HUES6 (cell line): ENCODE measurements at regions not wholly inside any gene's neighbourhood (a gene's known extent, or its start where the extent isn't known, plus 50 kb on each side); places are given as distances from the start of the nearest gene placed in this dataset.

ENCODE experiments used
- H3K27ac ChIP-seq: 2 replicates; pipeline ENCODE4 v1.7.0; 2013; ENCODE audit warnings: low read depth, mild to moderate bottlenecking, low read length, inconsistent platforms
- H3K27me3 ChIP-seq: 2 replicates; pipeline ENCODE4 v1.6.1; 2013; ENCODE audit warnings: low read length; ENCODE audit not compliant: control insufficient read depth, insufficient read depth
- H3K36me3 ChIP-seq: 2 replicates; pipeline ENCODE4 v1.6.1; 2013; ENCODE audit warnings: low read length; ENCODE audit not compliant: control insufficient read depth, insufficient read depth
- H3K4me1 ChIP-seq: 2 replicates; pipeline ENCODE4 v1.6.1; 2013; ENCODE audit warnings: low read length; ENCODE audit not compliant: control insufficient read depth, insufficient read depth
- H3K4me3 ChIP-seq: 2 replicates; pipeline ENCODE4 v1.5.1; 2013; ENCODE audit warnings: low read depth, low read length
- H3K9ac ChIP-seq: one replicate; pipeline ENCODE4 v1.6.1; 2013; ENCODE audit warnings: mild to moderate bottlenecking, low read length
- H3K9me3 ChIP-seq: 2 replicates; pipeline ENCODE4 v1.6.1; 2013; ENCODE audit warnings: low read depth, low read length; ENCODE audit not compliant: control insufficient read depth, insufficient read depth

DNA sequence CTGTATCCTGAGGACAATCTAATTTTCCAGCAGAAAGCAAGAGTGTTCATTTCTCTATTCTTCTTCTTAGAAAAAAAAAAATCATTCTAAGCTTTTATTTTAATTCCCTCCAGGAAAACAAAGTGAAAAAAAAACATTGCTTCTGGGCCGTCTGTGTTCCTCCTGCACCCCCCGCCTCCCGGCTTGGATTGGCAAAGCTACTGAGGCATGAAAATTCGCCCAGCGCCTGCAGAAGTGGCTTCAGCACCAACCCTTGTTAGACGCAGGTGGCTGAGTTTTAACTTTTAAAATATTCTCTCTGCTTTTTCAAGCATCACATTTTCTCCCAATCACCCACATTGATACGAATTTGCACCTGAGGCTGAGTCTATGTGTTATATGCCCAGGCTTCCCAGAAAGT is 401.6 kb downstream of the BRD1 start:
- Histone ChIP-seq H3K27ac (no peak overlapping the region), H3K4me3 (no peak overlapping the region), H3K4me1 (no peaks in the 10 kb centered on the region; the same call in 1 of the 2 replicates), H3K27me3 (no peaks in the 10 kb centered on the region), H3K9ac (no peak overlapping the region), H3K9me3 (no peaks in the 10 kb centered on the region), H3K36me3 (no peaks in the 10 kb centered on the region)

DNA sequence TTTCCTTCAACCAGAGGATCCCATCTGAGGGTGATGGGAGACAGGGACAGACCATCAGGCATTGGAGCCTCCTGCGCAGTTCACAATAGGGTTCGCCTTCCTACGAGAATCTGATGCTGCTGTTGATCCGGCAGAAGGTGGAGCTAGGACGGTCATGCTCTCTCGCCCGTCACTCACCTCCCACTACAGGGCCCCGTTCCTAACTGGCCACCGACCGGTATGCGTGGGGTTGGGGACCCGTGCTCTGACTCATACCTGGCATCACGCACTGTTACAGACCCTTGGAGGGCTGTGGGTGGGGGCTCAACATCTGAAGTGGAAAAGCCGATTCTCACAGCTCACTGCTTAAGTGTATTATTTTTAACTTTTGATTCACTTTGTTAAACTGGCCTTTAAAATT is 402.3 kb downstream of the BRD1 start:
- Histone ChIP-seq H3K9me3 (no peaks in the 10 kb centered on the region), H3K27ac (no peak overlapping the region), H3K4me3 (no peak overlapping the region), H3K27me3 (no peaks in the 10 kb centered on the region), H3K36me3 (no peaks in the 10 kb centered on the region), H3K4me1 (no peaks in the 10 kb centered on the region; the same call in 1 of the 2 replicates), H3K9ac (no peak overlapping the region)

DNA sequence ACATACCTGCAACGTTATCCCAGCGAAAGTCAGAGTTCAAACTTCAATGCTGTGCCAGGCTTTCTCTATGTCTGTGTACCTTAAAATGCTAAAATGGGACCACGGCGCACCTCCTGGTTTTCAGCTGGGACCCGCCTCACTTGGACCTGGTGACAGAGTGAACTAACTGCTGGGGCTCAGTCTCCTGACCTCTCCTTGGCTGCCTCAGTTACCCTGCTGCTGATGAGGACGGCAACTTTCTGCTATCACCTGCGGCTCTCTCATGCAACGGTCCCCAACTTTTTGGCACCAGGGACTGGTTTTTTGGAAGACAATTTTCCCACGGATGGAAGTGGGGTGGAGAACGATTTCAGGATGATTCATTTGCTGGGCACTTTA is 402.8 kb downstream of the BRD1 start:
- H3K4me1 ChIP-seq = no peaks in the 10 kb centered on the region; the same call in 1 of the 2 replicates
- H3K9ac ChIP-seq = no peak overlapping the region
- H3K27ac ChIP-seq = no peak overlapping the region
- H3K27me3 ChIP-seq = no peaks in the 10 kb centered on the region
- no peaks in the 10 kb centered on the region for H3K36me3 ChIP-seq
- H3K4me3 ChIP-seq = no peak overlapping the region
- no peaks in the 10 kb centered on the region for H3K9me3 ChIP-seq

DNA sequence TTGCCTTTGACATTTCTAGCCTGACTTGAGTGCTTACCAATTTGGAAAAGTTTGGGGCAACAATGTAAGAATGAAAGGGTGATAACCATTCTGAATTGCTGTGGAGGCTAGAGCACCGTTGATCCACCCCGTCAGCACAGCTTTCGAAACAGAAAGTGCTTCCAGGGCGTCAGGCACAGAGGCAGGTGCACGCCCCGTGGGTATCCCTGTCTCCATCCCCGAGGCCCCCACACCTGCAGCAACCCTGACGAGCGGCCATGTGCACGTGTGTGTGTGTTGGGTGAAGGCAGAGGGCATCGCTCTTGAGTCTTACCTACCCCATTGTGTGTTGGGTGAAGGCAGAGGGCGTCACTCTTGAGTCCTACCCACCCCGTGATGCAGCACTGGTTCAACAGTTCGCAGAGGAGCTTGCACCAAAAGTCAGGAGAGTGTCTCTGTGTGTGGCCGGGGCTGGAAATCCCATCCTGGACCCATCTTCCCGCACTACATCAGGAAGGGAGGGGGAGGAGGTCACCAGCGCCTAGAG is 404.5 kb downstream of the BRD1 start:
- Histone ChIP-seq H3K4me1 (no peaks in the 10 kb centered on the region), H3K4me3 (no peak overlapping the region), H3K9ac (no peak overlapping the region), H3K27me3 (no peaks in the 10 kb centered on the region), H3K27ac (no peak overlapping the region), H3K36me3 (no peaks in the 10 kb centered on the region), H3K9me3 (no peaks in the 10 kb centered on the region)

DNA sequence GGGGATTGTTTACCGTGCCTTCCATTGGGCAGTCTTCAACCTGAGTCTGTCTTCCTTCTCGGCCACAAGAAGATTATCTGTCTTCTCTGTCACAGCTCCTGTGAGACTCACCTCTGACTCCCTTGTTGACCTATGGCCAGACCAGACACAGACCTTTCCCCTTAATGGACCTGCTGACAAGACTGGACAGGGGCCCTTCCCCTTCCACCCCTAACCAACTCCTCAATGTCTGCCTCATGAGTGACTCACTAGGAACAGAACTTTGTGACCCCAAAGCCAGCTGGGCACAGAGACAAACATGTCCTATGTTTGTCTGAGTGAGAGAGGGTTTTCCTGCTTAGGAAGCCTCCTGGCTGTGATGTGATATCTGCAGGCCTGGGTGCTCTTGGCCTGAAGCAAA is 405.0 kb downstream of the BRD1 start:
- Histone ChIP-seq H3K27ac (no peak overlapping the region), H3K4me1 (no peaks in the 10 kb centered on the region), H3K9ac (no peak overlapping the region), H3K4me3 (no peak overlapping the region), H3K27me3 (no peaks in the 10 kb centered on the region), H3K36me3 (no peaks in the 10 kb centered on the region), H3K9me3 (no peaks in the 10 kb centered on the region)

DNA sequence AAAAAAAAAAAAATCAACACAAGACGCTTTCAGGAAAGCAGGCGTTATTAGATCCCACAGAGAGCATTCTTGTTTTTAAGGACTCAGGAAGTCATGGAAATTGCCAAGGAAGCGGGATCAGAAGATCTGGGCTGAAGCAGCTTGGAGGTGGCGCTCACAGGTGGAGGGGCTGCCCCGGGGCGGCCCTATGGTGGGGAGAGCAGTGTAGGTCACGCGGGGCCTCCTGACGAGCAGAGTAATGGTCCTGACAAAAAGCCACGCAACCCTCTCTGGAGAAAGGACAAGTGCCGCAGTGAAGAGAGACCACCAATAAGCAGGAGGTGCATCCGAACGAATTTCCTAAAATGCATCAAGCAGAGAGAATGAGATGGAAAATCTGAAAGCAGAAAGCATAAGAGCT is 407.0 kb downstream of the BRD1 start:
- H3K4me3 ChIP-seq = no peak overlapping the region
- no peaks in the 10 kb centered on the region for H3K36me3 ChIP-seq
- 0 out of 2 replicates have a peak, but pooled peaks cover 3% of the 10 kb centered on the region for H3K4me1 ChIP-seq
- H3K27ac ChIP-seq = no peak overlapping the region
- H3K9ac ChIP-seq = no peak overlapping the region
- H3K9me3 ChIP-seq = no peaks in the 10 kb centered on the region
- no peaks in the 10 kb centered on the region for H3K27me3 ChIP-seq

DNA sequence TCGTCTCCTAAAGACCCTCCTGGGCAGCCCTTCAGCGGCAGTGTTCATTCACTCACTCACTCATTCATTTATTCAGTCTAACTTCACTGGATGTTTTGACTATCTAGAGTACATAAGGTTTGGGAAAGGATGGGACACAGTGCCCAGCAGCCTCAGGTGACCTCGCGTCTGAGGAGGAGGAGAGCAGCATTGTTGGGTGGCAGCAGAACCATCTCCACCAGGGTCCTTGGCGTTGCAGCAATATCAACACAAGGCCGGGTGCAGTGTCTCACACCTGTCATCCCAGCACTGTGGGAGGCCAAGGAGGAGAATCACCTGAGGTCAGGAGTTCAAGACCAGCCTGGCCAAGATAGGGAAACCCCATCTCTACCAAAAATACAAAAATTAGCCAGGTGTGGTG is 408.0 kb downstream of the BRD1 start:
- peaks cover 12% of the 10 kb centered on the region for H3K4me1 ChIP-seq
- H3K27ac ChIP-seq = no peak overlapping the region
- no peak overlapping the region for H3K9ac ChIP-seq
- no peaks in the 10 kb centered on the region for H3K9me3 ChIP-seq
- H3K36me3 ChIP-seq = no peaks in the 10 kb centered on the region
- no peak overlapping the region for H3K4me3 ChIP-seq
- H3K27me3 ChIP-seq = no peaks in the 10 kb centered on the region

DNA sequence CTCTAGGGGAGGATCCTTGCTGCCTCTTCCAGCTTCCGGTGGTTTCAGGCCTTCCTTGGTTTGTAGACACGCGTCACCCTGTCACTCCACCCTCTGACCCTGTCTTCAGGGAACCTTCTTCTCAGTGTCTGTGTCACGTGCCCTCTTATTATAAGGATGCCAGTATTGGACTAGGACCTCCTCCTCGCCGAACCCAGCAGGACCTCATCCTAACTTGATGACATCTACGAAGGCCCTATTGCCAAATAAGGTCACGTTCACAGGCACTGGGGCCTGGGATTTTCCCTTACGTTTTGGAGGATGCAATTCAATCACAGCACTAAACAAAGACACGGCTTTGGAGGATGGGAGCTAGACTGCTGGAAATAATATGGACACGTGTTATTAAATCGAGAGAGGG is 408.7 kb downstream of the BRD1 start:
- Histone ChIP-seq H3K9ac (no peak overlapping the region), H3K27ac (no peak overlapping the region), H3K4me1 (peaks cover 12% of the 10 kb centered on the region), H3K4me3 (no peak overlapping the region), H3K9me3 (no peaks in the 10 kb centered on the region), H3K27me3 (no peaks in the 10 kb centered on the region), H3K36me3 (no peaks in the 10 kb centered on the region)

DNA sequence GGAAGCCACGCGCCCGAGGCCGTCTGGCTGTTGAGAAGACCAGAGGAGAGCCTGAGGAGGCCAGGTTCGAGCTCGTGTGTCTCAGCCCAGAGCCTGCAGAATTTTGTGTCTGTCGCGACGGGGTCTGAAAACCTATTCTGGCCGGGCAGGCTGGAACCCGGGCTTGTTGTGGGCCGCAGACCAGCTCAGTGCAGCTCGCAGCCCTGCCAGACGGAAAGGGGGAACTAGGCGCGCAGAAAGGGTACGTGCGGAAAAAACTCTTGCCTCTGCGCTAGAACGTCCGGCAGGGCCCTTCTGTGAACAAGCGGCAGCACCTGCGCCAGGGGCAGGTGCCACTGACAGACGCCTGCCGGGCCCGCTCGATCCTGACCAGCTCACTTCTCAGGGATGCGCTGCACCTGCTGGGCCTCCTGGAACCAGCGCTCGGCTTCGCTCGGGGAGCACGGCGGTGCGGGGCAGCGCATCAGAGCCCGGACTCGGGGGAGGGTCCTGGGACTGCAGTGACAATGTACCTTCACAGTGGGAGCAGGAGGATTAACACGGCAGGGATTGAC is 409.3 kb downstream of the BRD1 start:
- no peak overlapping the region for H3K4me3 ChIP-seq
- no peak overlapping the region for H3K27ac ChIP-seq
- no peaks in the 10 kb centered on the region for H3K36me3 ChIP-seq
- H3K4me1 ChIP-seq = peaks cover 12% of the 10 kb centered on the region
- H3K27me3 ChIP-seq = no peaks in the 10 kb centered on the region
- H3K9ac ChIP-seq = no peak overlapping the region
- H3K9me3 ChIP-seq = no peaks in the 10 kb centered on the region

DNA sequence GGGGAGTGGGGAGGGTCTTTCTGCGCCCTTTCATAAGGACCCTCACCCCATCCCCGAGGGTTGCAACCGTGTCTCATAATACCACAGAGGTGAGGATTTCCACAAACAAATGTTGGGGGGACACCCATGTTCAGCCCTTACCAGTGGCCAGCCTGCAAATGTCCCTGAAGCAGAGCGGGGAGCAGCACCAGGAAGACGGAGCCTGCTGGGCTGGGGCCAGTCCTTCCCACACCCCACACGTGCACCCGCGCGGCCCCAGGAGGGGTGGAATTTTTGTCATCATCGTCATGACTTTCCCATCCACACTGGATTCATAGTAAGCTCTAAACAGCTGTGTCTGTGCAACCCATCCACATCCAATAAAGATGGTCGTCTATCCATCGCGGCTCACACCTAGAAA is 409.8 kb downstream of the BRD1 start:
- Histone ChIP-seq H3K36me3 (no peaks in the 10 kb centered on the region), H3K27me3 (no peaks in the 10 kb centered on the region), H3K9me3 (no peaks in the 10 kb centered on the region), H3K4me1 (peaks cover 12% of the 10 kb centered on the region), H3K4me3 (no peak overlapping the region), H3K9ac (no peak overlapping the region), H3K27ac (no peak overlapping the region)

DNA sequence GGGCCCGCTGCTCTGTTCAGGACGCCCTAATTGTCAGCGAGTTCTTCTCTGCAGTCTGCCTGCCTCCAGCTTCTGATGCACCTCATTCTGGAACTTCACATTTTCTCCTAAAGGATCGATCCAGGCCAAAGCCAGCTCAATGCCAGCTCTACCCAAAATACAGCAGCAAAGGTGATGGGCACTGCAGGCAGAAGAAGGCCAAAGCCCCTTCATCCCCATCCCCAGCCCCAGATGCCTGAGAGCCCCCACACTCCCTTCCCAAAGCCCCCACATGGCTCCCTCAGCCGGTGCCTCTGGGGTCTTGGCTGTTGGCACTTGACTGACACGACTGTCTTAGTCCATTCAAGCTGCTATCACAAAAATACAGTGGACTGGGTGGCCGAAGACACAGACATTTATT is 410.3 kb downstream of the BRD1 start:
- Histone ChIP-seq H3K27ac (no peak overlapping the region), H3K9me3 (no peaks in the 10 kb centered on the region), H3K4me1 (peaks cover 12% of the 10 kb centered on the region), H3K27me3 (no peaks in the 10 kb centered on the region), H3K4me3 (no peak overlapping the region), H3K9ac (no peak overlapping the region), H3K36me3 (no peaks in the 10 kb centered on the region)
